GM12892 (cell line): ENCODE measurements at regions not wholly inside any gene's neighbourhood (a gene's known extent, or its start where the extent isn't known, plus 50 kb on each side); places are given as distances from the start of the nearest gene placed in this dataset.

ENCODE experiments used
- POLR2A ChIP-seq: IDR thresholded peaks from 2 replicates; pipeline ENCODE4 v1.6.1; 2011; ENCODE audit warnings: low read depth, low read length, control low read depth
- POLR2AphosphoS5 ChIP-seq: IDR thresholded peaks from 2 replicates; pipeline ENCODE4 v1.6.1; 2011; ENCODE audit warnings: low read depth, low read length, control low read depth
- TAF1 ChIP-seq: IDR thresholded peaks from 2 replicates; pipeline ENCODE4 v1.6.1; 2011; ENCODE audit warnings: low read depth, mild to moderate bottlenecking, control low read depth, low read length, borderline replicate concordance

DNA sequence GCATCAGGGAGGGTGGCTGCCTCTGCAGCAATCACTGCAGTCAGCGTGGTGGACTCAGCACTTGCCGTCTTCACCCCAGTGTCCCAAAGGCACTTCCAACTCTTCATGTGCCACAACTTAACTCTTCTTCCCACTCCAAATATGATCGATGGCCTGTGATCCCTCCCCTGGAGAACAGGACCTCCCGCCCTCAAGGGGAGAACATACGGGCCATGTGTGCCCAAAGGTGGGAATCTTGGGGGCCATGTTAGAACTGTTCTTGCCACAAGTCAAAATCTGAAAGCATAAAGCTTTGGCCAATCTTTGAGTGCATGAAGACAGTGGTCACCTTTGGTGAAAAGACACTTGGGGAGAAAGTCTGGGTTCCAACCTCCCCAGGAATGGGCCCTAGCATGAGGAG is 368.5 kb upstream of the MGMT start:
- no peak for TF ChIP-seq POLR2A
- no peak for TF ChIP-seq TAF1
- TF ChIP-seq POLR2AphosphoS5 = no peak
